Ovary (tissue), 3 donors: ENCODE measurements at regions not wholly inside any gene's neighbourhood (a gene's known extent, or its start where the extent isn't known, plus 50 kb on each side); places are given as distances from the start of the nearest gene placed in this dataset.

Experiments
- POLR2A ChIP-seq: fragments of 450-650 bp; IDR thresholded peaks from one replicate; pipeline ENCODE4 v1.6.1; 2017; ENCODE audit warnings: antibody characterized with exemption, mild to moderate bottlenecking, moderate library complexity
- TF ChIP-seq, protein P1 (sequence below), 3 donors: fragments of 450-650 bp in 2 of 3; fragments of 200-600 bp in 1 of 3; IDR thresholded peaks; one replicate each; pipeline versions ENCODE4 v1.5.1 to v1.8.0; 2016 to 2022; ENCODE audit warnings: antibody characterized with exemption in 3 of 3, mild to moderate bottlenecking in 1 of 3
- donor health status: DM: no; HTN: no; CAD: no.

DNA sequence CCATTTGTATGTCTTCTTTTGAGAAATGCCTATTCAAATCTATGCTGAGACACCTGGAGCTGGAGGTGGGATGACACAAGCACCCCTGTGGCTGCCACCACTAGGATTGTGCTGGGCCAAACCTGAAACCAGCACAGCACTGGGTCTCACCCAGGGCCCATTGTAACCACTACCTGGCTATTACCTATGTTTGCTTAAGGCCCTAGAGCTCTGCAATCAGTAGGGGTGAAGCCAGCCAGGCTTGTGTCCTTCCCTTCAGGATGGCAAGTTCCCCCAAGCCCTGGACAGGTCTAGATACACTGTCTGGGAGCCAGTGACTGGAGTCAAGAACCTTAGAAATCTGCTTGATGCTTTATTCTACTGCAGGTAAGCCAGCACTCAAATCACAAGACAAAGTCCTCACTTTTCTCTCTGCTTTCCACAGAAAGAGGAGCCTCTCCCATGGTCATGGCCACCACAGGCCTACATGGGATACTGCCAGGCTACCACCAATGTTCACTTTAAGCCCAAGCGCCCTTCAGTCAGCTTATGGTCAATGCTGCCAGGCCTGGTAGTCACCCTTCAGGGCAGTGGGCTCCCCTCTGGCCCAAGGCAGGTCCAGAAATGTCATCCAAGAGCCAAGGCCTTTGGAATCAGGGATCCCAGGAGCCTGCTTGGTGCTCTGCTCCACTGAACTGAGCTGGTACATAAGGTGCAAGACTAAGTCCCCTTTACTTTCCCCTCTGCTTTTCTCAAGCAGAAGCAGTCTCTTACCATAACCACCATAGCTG is 105.3 kb downstream of the BMS1 start:
- TF ChIP-seq, protein P1, sequence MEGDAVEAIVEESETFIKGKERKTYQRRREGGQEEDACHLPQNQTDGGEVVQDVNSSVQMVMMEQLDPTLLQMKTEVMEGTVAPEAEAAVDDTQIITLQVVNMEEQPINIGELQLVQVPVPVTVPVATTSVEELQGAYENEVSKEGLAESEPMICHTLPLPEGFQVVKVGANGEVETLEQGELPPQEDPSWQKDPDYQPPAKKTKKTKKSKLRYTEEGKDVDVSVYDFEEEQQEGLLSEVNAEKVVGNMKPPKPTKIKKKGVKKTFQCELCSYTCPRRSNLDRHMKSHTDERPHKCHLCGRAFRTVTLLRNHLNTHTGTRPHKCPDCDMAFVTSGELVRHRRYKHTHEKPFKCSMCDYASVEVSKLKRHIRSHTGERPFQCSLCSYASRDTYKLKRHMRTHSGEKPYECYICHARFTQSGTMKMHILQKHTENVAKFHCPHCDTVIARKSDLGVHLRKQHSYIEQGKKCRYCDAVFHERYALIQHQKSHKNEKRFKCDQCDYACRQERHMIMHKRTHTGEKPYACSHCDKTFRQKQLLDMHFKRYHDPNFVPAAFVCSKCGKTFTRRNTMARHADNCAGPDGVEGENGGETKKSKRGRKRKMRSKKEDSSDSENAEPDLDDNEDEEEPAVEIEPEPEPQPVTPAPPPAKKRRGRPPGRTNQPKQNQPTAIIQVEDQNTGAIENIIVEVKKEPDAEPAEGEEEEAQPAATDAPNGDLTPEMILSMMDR (IDR thresholded peaks at IDR 0.05) = no peak
- no peak for TF ChIP-seq POLR2A
